ENCODE measurements at regions not wholly inside any gene's neighbourhood (a gene's known extent, or its start where the extent isn't known, plus 50 kb on each side); places are given as distances from the start of the nearest gene placed in this dataset.

DNA sequence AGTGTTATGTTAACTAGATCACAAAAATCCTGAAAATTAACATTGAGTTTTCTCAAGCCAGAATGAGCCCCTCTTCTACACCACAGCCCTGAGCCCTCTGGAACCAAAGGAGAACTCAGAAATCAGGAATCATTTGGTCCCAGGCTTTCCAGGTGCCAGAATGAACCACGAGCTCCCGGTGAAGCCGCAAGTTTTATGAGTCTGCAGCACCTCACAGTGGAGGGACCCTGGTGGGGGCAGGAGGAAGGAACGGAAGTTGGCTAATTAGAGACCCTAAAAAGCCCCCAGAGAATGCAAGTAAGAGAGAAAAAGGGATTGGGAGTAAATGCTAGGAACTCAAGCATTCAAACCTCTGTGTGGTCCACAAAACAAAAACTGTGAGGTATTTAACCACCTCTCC is 52.9 kb upstream of the BCL2L14 start:
- TF ChIP-seq, protein P1, sequence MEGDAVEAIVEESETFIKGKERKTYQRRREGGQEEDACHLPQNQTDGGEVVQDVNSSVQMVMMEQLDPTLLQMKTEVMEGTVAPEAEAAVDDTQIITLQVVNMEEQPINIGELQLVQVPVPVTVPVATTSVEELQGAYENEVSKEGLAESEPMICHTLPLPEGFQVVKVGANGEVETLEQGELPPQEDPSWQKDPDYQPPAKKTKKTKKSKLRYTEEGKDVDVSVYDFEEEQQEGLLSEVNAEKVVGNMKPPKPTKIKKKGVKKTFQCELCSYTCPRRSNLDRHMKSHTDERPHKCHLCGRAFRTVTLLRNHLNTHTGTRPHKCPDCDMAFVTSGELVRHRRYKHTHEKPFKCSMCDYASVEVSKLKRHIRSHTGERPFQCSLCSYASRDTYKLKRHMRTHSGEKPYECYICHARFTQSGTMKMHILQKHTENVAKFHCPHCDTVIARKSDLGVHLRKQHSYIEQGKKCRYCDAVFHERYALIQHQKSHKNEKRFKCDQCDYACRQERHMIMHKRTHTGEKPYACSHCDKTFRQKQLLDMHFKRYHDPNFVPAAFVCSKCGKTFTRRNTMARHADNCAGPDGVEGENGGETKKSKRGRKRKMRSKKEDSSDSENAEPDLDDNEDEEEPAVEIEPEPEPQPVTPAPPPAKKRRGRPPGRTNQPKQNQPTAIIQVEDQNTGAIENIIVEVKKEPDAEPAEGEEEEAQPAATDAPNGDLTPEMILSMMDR (IDR thresholded peaks at IDR 0.05) = peak; percentile 24; the same call in 1 of the 2 replicates
- TF ChIP-seq ZFX (IDR thresholded peaks at IDR 0.05; ENCODE audit: borderline replicate concordance) = no peak

Measured in 22Rv1 (cell line).